Loucy (cell line): ENCODE measurements at regions not wholly inside any gene's neighbourhood (a gene's known extent, or its start where the extent isn't known, plus 50 kb on each side); places are given as distances from the start of the nearest gene placed in this dataset.

Source experiments
- H2AFZ ChIP-seq: fragments of 200-600 bp; sonication (generic); 2 replicates; pipeline ENCODE4 v1.6.0; 2016; ENCODE audit warnings: antibody characterized with exemption, mild to moderate bottlenecking, low read length, moderate library complexity
- H3F3A ChIP-seq: fragments of 200-600 bp; 2 replicates; pipeline ENCODE4 v1.6.0; 2016; ENCODE audit warnings: antibody characterized with exemption, low read depth, mild to moderate bottlenecking
- H3K27me3 ChIP-seq: fragments of 200-600 bp; sonication (generic); 2 replicates; pipeline ENCODE4 v1.6.1; 2014; ENCODE audit warnings: low read length, mild to moderate bottlenecking; ENCODE audit not compliant: insufficient read depth, poor library complexity, severe bottlenecking
- H3K36me3 ChIP-seq: fragments of 200-600 bp; sonication (generic); 2 replicates; pipeline ENCODE4 v1.6.1; 2016; ENCODE audit warnings: low read length; ENCODE audit not compliant: insufficient read depth
- H3K4me1 ChIP-seq: fragments of 200-600 bp; sonication (generic); 2 replicates; pipeline ENCODE4 v1.5.1; 2014; ENCODE audit warnings: low read length, mild to moderate bottlenecking; ENCODE audit not compliant: insufficient read depth, poor library complexity, severe bottlenecking
- H3K4me2 ChIP-seq: fragments of 200-600 bp; sonication (generic); 2 replicates; pipeline ENCODE4 v1.6.0; 2014; ENCODE audit warnings: antibody characterized with exemption, low read length, low read depth, mild to moderate bottlenecking; ENCODE audit not compliant: poor library complexity, severe bottlenecking
- H3K4me3 ChIP-seq: fragments of 200-600 bp; sonication (generic); 2 replicates; pipeline ENCODE4 v1.5.1; 2014; ENCODE audit warnings: low read length, mild to moderate bottlenecking, mixed read lengths; ENCODE audit not compliant: poor library complexity, severe bottlenecking
- H3K79me2 ChIP-seq: fragments of 200-600 bp; sonication (generic); 2 replicates; pipeline ENCODE4 v1.6.1; 2014; ENCODE audit warnings: low read length; ENCODE audit not compliant: insufficient read depth
- H3K9ac ChIP-seq: fragments of 200-600 bp; sonication (generic); 2 replicates; pipeline ENCODE4 v1.6.0; 2014; ENCODE audit warnings: mild to moderate bottlenecking, low read depth, low read length, moderate library complexity; ENCODE audit not compliant: poor library complexity, severe bottlenecking
- H3K9me2 ChIP-seq: fragments of 200-600 bp; sonication (generic); replicated peaks from 2 replicates; pipeline ENCODE4 v1.6.1; 2016; ENCODE audit warnings: low read depth, low read length, mixed read lengths
- H3K9me3 ChIP-seq: fragments of 200-600 bp; sonication (generic); 2 replicates; pipeline ENCODE4 v1.6.1; 2014; ENCODE audit warnings: mild to moderate bottlenecking, antibody characterized with exemption, low read length, low read depth; ENCODE audit not compliant: insufficient read depth
- H4K20me1 ChIP-seq: fragments of 200-600 bp; sonication (generic); 2 replicates; pipeline ENCODE4 v1.6.0; 2014; ENCODE audit warnings: antibody characterized with exemption, low read length, mild to moderate bottlenecking; ENCODE audit not compliant: insufficient read depth, poor library complexity, severe bottlenecking
- EZH2phosphoT487 ChIP-seq: fragments of 200-600 bp; IDR thresholded peaks from 2 replicates; pipeline ENCODE4 v1.6.1; 2018; ENCODE audit warnings: antibody characterized with exemption, mild to moderate bottlenecking, moderate library complexity, borderline replicate concordance
- TF ChIP-seq, protein P1 (sequence below): fragments of 200-600 bp; sonication (generic); conservative IDR thresholded peaks from 2 replicates; pipeline ENCODE4 v1.5.1; 2014; ENCODE audit warnings: mild to moderate bottlenecking, antibody characterized with exemption, low read length

DNA sequence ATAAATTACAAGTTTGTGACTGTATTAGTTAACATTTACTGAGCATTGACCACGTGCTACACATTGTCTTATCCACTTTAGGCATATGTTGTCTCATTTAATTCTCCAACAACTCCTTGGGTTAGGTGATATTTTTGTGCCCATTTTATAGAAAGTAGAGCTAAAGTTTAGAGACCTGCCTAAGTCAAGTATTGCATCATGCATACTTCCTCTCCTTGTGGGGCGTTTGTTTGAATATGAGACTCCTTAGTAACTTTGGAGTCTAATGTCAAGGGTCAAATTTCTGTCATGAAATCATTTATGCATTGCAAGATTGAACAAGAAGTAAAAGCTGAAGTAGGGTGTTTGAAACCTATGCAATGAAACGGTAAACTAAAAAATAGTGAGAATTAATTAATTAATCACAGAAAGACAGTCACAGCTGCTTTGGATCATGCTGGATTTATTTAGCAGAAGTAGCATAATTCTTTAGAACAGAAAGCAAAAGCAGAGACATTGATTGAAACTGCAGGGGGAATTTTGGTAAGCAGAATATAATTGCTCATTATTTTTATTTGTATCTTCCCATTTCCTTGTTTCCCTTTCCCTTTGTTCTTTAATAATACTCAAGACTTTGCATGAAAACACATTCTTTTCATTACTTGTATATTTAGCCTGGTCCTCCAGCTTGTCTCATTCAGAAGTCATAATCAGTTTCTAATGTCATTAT, 1374.4 kb upstream of the GJE1 start:
- Histone ChIP-seq H3K9me2 (no peaks in the 10 kb centered on the region; the same call in 1 of the 2 replicates), H3K4me2 (no peak overlapping the region), H3K27me3 (no peaks in the 10 kb centered on the region), H3K4me3 (no peak overlapping the region), H3K9ac (no peak overlapping the region), H3K4me1 (no peaks in the 10 kb centered on the region), H3K9me3 (no peaks in the 10 kb centered on the region), H3K79me2 (no peaks in the 10 kb centered on the region), H4K20me1 (no peaks in the 10 kb centered on the region), H3K36me3 (no peaks in the 10 kb centered on the region), H2AFZ (no peak overlapping the region), H3F3A (no peaks in the 10 kb centered on the region)
- no peak for TF ChIP-seq EZH2phosphoT487
- TF ChIP-seq, protein P1, sequence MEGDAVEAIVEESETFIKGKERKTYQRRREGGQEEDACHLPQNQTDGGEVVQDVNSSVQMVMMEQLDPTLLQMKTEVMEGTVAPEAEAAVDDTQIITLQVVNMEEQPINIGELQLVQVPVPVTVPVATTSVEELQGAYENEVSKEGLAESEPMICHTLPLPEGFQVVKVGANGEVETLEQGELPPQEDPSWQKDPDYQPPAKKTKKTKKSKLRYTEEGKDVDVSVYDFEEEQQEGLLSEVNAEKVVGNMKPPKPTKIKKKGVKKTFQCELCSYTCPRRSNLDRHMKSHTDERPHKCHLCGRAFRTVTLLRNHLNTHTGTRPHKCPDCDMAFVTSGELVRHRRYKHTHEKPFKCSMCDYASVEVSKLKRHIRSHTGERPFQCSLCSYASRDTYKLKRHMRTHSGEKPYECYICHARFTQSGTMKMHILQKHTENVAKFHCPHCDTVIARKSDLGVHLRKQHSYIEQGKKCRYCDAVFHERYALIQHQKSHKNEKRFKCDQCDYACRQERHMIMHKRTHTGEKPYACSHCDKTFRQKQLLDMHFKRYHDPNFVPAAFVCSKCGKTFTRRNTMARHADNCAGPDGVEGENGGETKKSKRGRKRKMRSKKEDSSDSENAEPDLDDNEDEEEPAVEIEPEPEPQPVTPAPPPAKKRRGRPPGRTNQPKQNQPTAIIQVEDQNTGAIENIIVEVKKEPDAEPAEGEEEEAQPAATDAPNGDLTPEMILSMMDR = no peak

GRCh38 chr6:140752234-140752633, 1377.8 kb upstream of the CITED2 start:
- H3K9me3 ChIP-seq = no peaks in the 10 kb centered on the region
- no peak overlapping the region for H3K4me2 ChIP-seq
- H3K27me3 ChIP-seq = no peaks in the 10 kb centered on the region
- H3K9ac ChIP-seq = no peak overlapping the region
- no peak overlapping the region for H2AFZ ChIP-seq
- TF ChIP-seq EZH2phosphoT487 = no peak
- TF ChIP-seq, protein P1 = no peak
- no peaks in the 10 kb centered on the region for H3K36me3 ChIP-seq
- H4K20me1 ChIP-seq = no peaks in the 10 kb centered on the region
- no peaks in the 10 kb centered on the region; the same call in 1 of the 2 replicates for H3K9me2 ChIP-seq
- H3K79me2 ChIP-seq = no peaks in the 10 kb centered on the region
- no peaks in the 10 kb centered on the region for H3K4me1 ChIP-seq
- H3F3A ChIP-seq = no peaks in the 10 kb centered on the region
- no peak overlapping the region for H3K4me3 ChIP-seq

DNA sequence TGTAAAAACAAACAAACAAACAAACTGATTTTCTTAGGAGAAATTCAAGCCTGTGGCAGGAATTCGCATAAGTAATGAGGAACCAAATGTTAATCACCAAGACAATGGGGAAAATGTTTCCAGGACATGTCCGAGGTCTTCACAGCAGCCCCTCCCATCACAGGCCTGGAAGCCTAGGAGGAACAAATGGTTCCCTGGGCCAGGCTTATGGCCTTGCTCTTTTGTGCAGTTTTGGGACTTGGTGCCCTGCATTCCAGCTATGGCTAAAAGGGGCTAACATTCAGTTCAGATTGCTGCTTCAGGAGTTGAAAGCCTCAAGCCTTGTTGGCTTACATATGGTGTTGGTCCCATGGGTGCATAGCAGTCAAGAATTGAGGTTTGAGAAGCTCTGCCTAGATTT, 1372.7 kb upstream of the CITED2 start:
- H3K4me1 ChIP-seq = no peaks in the 10 kb centered on the region
- H3K9me3 ChIP-seq = no peaks in the 10 kb centered on the region; the same call in 1 of the 2 replicates
- no peaks in the 10 kb centered on the region for H4K20me1 ChIP-seq
- H3K79me2 ChIP-seq = no peaks in the 10 kb centered on the region
- H3K27me3 ChIP-seq = no peaks in the 10 kb centered on the region
- H3K36me3 ChIP-seq = no peaks in the 10 kb centered on the region
- H3F3A ChIP-seq = no peaks in the 10 kb centered on the region
- no peak for TF ChIP-seq EZH2phosphoT487
- TF ChIP-seq, protein P1 = no peak
- no peak overlapping the region for H3K9ac ChIP-seq
- H3K4me2 ChIP-seq = no peak overlapping the region
- no peak overlapping the region for H2AFZ ChIP-seq
- no peak overlapping the region for H3K4me3 ChIP-seq
- no peaks in the 10 kb centered on the region for H3K9me2 ChIP-seq
